ENCODE measurements at regions not wholly inside any gene's neighbourhood (a gene's known extent, or its start where the extent isn't known, plus 50 kb on each side); places are given as distances from the start of the nearest gene placed in this dataset.

DNA sequence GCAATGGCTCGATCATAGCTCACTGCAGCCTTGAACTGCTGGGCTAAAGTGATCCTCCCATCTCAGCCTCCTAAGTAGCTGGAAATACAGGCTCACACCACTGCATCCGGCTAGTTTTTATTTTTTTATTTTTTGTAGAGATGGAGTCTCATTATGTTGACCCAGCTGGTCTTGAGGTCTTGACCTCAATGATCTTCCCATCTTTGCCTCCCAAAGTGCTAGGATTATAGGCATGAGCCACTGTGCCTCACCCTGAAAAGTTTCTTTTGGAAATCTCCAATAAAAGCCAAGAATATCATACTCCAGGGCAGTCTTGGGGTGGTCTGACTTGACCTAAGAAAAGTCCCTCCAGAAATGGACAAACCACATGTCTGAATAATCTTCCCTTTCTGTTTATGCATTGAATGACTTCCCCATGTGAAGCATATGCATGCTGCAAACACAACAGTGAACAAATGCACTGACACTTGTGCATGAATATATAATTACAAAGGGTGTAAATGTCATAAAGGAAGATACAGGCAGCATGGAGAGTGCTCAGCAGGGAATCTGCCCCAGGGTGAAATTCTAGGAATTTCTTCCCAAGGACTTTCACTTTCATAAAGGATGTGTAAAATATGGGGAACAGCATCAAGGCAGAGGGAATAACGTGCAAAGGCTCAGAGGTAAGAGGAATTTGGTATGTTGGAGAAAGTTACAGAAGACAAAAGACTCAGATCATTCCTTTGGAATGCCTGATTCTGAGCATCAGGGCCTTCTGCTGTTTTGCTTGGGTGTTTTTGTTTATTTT is 142.4 kb upstream of the LYZL1 start:
- DNase-seq (ENCODE audit: low spot score in 2 of 2) (no peak), ATAC-seq (replicated peaks; ENCODE audit: extremely low read depth, poor library complexity, severe bottlenecking) (no peak)
- Mint-ChIP-seq H3K9me3 (no peaks in the 10 kb centered on the region), H3K4me3 (no peak overlapping the region), H3K4me1 (no peaks in the 10 kb centered on the region), H3K27me3 (peaks cover 25% of the 10 kb centered on the region), H3K36me3 (ENCODE audit: insufficient read depth) (peaks cover 2% of the 10 kb centered on the region), H3K27ac (ENCODE audit: low read depth) (no peak overlapping the region)

DNA sequence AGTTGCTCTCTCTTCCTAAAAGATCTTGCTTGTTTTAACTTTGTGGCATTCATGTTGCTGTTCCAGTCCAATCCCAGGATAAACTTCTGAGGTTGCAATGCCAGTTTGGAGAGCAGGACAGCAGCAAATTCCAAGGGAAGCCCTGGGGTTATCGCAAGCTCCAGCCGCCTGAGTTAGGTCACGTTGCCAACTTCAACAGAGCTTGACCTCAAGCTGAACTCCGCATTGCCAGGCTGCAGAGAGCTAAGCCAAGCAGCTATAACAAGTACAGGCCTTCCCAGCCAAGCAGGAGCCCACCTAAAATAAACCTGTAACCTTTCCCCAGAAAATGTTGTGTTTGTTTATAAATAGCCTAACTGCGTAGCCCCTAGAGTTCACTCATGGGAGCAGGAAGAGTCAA is 138.9 kb upstream of the LYZL1 start:
- no peaks in the 10 kb centered on the region for H3K4me1 Mint-ChIP-seq
- no peaks in the 10 kb centered on the region for H3K9me3 Mint-ChIP-seq

DNA sequence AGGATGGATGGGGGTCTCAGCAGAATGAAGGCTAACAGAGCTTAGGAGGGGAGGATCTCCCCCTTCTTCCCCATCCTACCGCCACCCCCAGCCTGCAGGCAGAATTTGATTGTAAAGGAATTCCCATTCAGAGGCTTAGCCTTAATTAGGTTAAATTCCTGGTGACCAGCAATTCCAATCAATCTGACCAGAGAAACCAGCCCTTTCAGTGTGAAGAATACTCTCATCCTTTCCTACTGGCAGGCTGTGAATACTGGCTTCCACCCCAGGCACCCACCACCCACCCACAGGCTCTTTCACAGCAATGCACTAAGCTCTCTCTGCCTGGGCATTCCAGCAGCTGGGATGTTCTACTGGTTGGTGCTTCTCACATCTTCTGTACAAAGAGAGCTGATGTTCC is 137.9 kb upstream of the LYZL1 start:
- Mint-ChIP-seq H3K27ac (ENCODE audit: low read depth) (no peak overlapping the region), H3K4me1 (no peaks in the 10 kb centered on the region), H3K27me3 (no peaks in the 10 kb centered on the region), H3K9me3 (no peaks in the 10 kb centered on the region), H3K36me3 (ENCODE audit: insufficient read depth) (peaks cover 2% of the 10 kb centered on the region), H3K4me3 (no peak overlapping the region)
- ATAC-seq (replicated peaks; ENCODE audit: extremely low read depth, poor library complexity, severe bottlenecking) (no peak), DNase-seq (ENCODE audit: low spot score in 2 of 2) (no peak)

More for the DNA sequence above, 138.9 kb upstream of the LYZL1 start:
- ATAC-seq (replicated peaks; ENCODE audit: extremely low read depth, poor library complexity, severe bottlenecking): no peak
- Mint-ChIP-seq H3K4me3 (no peak overlapping the region), H3K27me3 (peaks cover 9% of the 10 kb centered on the region), H3K36me3 (ENCODE audit: insufficient read depth) (peaks cover 2% of the 10 kb centered on the region), H3K27ac (ENCODE audit: low read depth) (no peak overlapping the region)
- no peak for DNase-seq (ENCODE audit: low spot score in 2 of 2)

DNA sequence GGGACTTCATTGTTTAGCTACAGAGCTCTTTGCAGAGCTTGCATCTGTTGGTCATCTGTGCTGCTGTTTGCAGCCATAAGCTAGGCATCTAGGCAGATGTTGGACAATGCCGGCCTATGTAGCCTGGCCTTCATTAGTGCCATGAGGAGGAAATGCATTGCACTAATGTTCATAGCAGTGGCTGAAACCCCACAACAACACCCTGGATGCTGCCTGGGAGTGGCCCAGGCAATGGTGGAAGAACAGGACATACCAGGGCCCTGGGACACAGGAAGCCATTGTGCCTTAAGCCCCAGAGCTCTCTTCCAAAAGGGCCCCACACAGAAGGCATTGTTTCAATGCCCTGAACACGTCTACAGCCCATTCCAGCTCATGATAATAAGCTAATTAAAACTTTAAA is 131.5 kb upstream of the LYZL1 start:
- Mint-ChIP-seq H3K27ac (ENCODE audit: low read depth) (no peak overlapping the region), H3K27me3 (peaks cover 18% of the 10 kb centered on the region), H3K36me3 (ENCODE audit: insufficient read depth) (no peaks in the 10 kb centered on the region), H3K4me1 (no peaks in the 10 kb centered on the region), H3K4me3 (no peak overlapping the region), H3K9me3 (no peaks in the 10 kb centered on the region)
- no peak for ATAC-seq (replicated peaks; ENCODE audit: extremely low read depth, poor library complexity, severe bottlenecking)
- DNase-seq (ENCODE audit: low spot score in 2 of 2): no peak

DNA sequence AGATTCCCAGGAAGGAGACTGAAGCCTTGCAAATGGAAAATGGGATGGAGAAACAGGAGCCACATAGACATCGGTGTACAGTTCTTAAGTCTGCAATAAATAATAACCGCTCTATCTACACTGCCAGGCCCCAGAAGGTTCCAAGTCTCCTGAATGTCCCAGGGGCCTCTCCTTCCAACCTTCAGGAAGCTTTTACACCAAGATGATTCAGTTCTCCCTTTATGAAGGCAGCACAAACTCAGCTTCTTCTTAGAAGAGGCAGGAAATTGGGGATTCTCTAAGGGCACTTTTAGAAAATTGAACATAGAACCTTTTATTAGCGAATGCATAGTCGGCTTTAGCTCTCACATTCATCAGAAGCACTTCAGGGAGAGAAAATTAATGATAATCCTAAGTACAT is 130.8 kb upstream of the LYZL1 start:
- Mint-ChIP-seq H3K27me3 (peaks cover 22% of the 10 kb centered on the region), H3K4me3 (no peak overlapping the region), H3K27ac (ENCODE audit: low read depth) (no peak overlapping the region), H3K4me1 (no peaks in the 10 kb centered on the region), H3K36me3 (ENCODE audit: insufficient read depth) (no peaks in the 10 kb centered on the region), H3K9me3 (no peaks in the 10 kb centered on the region)
- ATAC-seq (replicated peaks; ENCODE audit: extremely low read depth, poor library complexity, severe bottlenecking): no peak
- no peak for DNase-seq (ENCODE audit: low spot score in 2 of 2)

DNA sequence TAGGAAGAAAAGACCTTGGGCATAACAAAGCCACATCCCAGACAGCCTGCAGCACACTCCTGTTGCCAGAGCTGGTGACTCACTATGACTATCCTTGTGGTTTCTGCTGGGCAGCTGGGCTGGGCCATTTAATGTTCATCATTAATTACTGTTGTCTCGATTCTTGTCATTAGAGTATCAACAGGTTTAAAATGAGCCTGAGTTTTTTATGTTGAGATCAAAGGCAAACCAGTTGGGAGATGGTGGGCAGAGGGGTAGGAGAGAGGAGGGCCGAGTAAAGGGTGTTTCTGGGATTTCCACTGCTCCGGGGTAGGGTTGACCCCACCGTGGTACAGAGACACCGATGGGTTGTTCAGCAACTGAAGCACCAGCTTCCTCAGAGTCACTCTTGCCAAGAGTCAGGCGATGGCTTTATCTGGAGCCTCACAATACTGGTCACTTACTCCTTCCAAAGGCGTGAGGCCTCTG is 128.7 kb upstream of the LYZL1 start:
- peaks cover 32% of the 10 kb centered on the region for H3K27me3 Mint-ChIP-seq
- no peak overlapping the region for H3K27ac Mint-ChIP-seq (ENCODE audit: low read depth)
- ATAC-seq (replicated peaks; ENCODE audit: extremely low read depth, poor library complexity, severe bottlenecking) (no peak), DNase-seq (ENCODE audit: low spot score in 2 of 2) (no peak)
- no peak overlapping the region for H3K4me3 Mint-ChIP-seq
- H3K4me1 Mint-ChIP-seq: no peaks in the 10 kb centered on the region
- peaks cover 2% of the 10 kb centered on the region for H3K9me3 Mint-ChIP-seq
- H3K36me3 Mint-ChIP-seq (ENCODE audit: insufficient read depth): no peaks in the 10 kb centered on the region

DNA sequence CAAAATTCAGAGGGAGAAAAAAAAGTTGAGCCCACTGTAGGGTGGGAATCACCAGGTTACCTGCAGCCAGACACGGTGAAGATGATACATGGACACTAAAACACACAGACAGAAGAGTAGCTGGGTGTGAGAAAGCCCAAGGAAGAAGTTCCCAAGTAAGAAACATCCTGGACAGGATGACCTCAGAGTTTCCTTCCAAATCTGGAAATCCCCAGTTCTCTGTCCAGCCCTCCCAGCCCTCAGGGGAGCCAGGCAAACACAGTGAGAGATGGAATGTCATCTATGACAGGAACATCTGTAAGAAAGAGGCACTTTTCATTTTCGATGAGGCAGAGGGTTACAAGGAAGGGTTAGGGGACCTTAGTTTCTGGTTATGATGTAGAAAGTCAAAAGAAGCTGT is 125.1 kb upstream of the LYZL1 start:
- H3K4me3 Mint-ChIP-seq: no peak overlapping the region
- DNase-seq (ENCODE audit: low spot score in 2 of 2): no peak
- H3K27ac Mint-ChIP-seq (ENCODE audit: low read depth): no peak overlapping the region
- H3K4me1 Mint-ChIP-seq: no peaks in the 10 kb centered on the region
- no peak for ATAC-seq (replicated peaks; ENCODE audit: extremely low read depth, poor library complexity, severe bottlenecking)
- no peaks in the 10 kb centered on the region for H3K36me3 Mint-ChIP-seq (ENCODE audit: insufficient read depth)
- peaks cover 32% of the 10 kb centered on the region for H3K27me3 Mint-ChIP-seq
- peaks cover 8% of the 10 kb centered on the region for H3K9me3 Mint-ChIP-seq

DNA sequence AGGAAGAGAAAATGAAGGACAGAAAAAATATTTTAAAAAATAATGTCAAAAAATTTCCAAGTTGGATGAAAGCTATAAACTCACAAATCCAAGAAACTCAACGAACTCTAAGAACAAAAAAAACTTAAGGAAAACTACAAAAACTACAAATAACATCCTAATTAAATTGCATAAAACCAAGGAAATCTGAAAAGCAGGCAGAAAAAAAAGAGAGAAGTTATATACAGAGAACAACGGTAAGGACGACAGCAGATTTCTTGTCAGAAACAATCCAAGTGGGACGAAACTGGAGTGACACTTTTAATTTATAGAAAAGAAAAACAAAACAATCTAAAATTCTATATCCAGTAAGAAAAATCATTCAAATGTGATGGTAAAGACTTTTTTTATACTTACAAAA is 122.2 kb upstream of the LYZL1 start:
- DNase-seq (ENCODE audit: low spot score in 2 of 2): no peak
- no peaks in the 10 kb centered on the region for H3K4me1 Mint-ChIP-seq
- H3K9me3 Mint-ChIP-seq: peaks cover 14% of the 10 kb centered on the region
- H3K4me3 Mint-ChIP-seq: no peak overlapping the region
- no peak for ATAC-seq (replicated peaks; ENCODE audit: extremely low read depth, poor library complexity, severe bottlenecking)
- peaks cover 19% of the 10 kb centered on the region for H3K27me3 Mint-ChIP-seq
- H3K36me3 Mint-ChIP-seq (ENCODE audit: insufficient read depth): no peaks in the 10 kb centered on the region
- no peak overlapping the region for H3K27ac Mint-ChIP-seq (ENCODE audit: low read depth)

DNA sequence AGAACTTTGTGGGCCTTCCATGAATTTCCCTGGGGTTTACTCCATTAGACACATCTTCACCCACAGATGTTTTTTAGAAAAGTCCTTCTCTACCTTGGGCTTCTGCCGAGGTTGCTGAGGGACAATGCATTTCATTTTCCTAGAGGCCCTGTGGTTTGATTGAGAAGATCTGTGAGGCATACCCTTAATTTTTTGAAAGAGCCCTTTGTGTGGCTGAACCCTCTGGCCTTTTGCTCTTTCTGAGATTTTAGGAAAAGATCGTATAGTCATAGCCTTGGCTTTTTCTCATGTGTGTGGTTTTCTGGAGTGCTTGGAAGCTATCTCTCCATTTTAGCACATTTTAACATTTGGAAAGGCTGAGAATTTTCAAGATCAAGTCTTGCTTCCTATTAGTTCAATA is 119.8 kb upstream of the LYZL1 start:
- peaks cover 4% of the 10 kb centered on the region for H3K27me3 Mint-ChIP-seq
- H3K36me3 Mint-ChIP-seq (ENCODE audit: insufficient read depth): no peaks in the 10 kb centered on the region
- peaks cover 19% of the 10 kb centered on the region for H3K9me3 Mint-ChIP-seq
- H3K27ac Mint-ChIP-seq (ENCODE audit: low read depth): no peak overlapping the region
- DNase-seq (ENCODE audit: low spot score in 2 of 2) (no peak), ATAC-seq (replicated peaks; ENCODE audit: extremely low read depth, poor library complexity, severe bottlenecking) (no peak)
- H3K4me3 Mint-ChIP-seq: no peak overlapping the region
- H3K4me1 Mint-ChIP-seq: no peaks in the 10 kb centered on the region

DNA sequence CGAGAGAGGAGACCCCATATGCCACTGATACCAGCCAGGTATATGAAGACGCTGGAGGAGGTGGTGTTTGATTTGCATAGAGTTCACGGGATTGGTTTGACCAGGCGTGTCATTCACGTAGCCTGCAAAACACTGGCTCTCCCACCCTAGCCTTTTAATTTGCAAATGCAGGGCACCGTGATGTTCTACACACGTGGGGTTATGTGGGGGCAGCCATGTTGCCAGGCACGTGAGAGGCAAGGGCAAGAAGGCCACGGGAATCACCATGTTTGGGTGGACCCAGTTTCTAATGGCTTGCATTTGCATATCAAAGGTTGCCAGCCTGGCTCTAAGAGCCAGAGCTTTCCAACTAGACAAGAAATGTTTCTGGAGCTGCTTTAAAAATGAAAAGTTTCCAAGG is 117.2 kb upstream of the LYZL1 start:
- no peak for ATAC-seq (replicated peaks; ENCODE audit: extremely low read depth, poor library complexity, severe bottlenecking)
- DNase-seq (ENCODE audit: low spot score in 2 of 2): no peak
- H3K27me3 Mint-ChIP-seq: peaks cover 9% of the 10 kb centered on the region
- H3K27ac Mint-ChIP-seq (ENCODE audit: low read depth): no peak overlapping the region
- peaks cover 12% of the 10 kb centered on the region for H3K9me3 Mint-ChIP-seq
- no peak overlapping the region for H3K4me3 Mint-ChIP-seq
- no peaks in the 10 kb centered on the region for H3K4me1 Mint-ChIP-seq
- H3K36me3 Mint-ChIP-seq (ENCODE audit: insufficient read depth): no peaks in the 10 kb centered on the region

DNA sequence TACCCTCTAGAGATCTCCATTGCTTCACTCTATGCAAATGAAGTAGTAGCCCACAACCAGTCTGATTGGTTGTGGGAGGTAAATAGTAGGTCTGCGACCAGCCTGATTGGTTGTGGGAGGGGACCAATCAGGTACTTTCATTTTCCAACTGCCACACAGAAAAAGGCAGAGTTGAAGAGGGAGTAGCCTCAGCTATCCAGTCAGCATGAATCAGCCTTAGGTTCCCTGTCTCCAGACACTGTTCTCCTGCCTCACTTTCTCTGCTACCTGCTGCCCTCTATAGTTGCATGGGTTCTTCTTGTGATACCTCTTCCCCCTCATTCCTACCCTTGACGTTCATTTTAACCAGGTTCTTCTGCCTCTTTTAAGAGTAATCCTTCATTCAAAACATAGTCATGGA is 114.5 kb upstream of the LYZL1 start:
- DNase-seq (ENCODE audit: low spot score in 2 of 2) (no peak), ATAC-seq (replicated peaks; ENCODE audit: extremely low read depth, poor library complexity, severe bottlenecking) (no peak)
- no peaks in the 10 kb centered on the region for H3K36me3 Mint-ChIP-seq (ENCODE audit: insufficient read depth)
- peaks cover 12% of the 10 kb centered on the region for H3K9me3 Mint-ChIP-seq
- peaks cover 10% of the 10 kb centered on the region for H3K27me3 Mint-ChIP-seq
- no peak overlapping the region for H3K27ac Mint-ChIP-seq (ENCODE audit: low read depth)
- no peaks in the 10 kb centered on the region for H3K4me1 Mint-ChIP-seq
- H3K4me3 Mint-ChIP-seq: no peak overlapping the region

DNA sequence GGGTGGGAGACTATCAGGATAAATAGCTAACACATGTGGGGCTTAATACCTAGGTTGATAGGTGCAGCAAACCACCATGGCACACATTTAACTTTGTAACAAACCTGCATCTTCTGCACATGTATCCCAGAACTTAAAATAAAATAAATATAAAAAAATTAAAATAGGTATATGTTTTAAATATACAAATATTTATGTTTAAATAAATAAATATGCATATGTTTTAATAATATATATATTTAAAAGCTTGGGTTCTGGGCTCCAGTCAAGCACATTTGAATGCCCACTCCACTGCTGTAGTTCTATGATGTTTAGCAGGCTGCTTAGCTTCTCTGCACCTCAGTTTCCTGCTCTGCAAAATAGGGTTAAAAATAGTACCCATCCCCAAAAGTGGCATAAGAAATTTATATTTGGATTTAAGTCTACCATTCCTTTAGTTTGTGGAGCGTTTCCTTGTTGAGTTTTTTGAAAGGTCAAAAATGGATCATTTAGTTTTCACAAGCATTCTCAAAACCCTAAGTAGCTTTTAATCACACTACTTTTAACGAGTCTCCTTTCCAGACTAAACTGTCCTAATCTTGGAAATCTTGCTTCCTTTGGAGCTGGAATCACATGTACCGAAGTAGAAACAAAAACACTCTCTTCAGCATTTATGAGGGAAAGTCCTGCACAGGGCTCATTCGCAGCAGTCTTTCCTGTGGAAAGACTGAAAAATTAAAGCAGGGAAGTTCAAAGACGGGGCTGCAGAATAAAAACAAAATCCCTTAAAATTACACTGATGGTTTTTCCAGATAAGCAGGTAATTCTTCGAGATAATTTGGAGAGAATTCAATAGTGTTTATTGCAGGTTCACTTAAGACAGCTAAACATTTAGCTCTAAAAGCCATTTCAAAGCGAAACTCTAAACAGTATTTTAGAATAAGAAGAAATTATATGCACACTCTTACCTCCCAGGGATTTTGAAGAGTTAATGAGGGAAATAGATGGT is 111.7 kb upstream of the LYZL1 start:
- DNase-seq (ENCODE audit: low spot score in 2 of 2) (no peak), ATAC-seq (replicated peaks; ENCODE audit: extremely low read depth, poor library complexity, severe bottlenecking) (no peak)
- Mint-ChIP-seq H3K9me3 (peaks cover 3% of the 10 kb centered on the region), H3K4me1 (no peaks in the 10 kb centered on the region), H3K36me3 (ENCODE audit: insufficient read depth) (no peaks in the 10 kb centered on the region), H3K27ac (ENCODE audit: low read depth) (no peak overlapping the region), H3K27me3 (peaks cover 20% of the 10 kb centered on the region), H3K4me3 (no peak overlapping the region)

DNA sequence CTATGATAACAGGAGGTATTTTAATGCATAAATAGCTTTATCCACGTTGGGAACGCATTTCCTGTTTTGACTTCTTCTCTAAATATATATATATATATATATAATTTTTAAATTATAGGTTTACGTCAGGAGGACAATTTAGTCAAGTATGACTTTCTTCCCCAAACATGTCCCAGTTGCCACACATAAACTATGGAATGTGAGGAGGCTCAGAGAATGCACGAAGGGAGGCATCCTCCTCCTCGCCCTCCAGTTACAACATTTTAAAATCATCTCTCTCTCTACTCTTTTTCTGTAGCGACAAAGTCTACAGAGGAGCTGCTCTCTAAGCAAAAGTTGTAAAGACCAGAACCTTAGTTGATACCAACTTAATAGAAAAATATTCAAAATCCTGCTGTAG is 106.9 kb upstream of the LYZL1 start:
- H3K4me1 Mint-ChIP-seq: no peaks in the 10 kb centered on the region
- H3K9me3 Mint-ChIP-seq: no peaks in the 10 kb centered on the region
- ATAC-seq (replicated peaks; ENCODE audit: extremely low read depth, poor library complexity, severe bottlenecking): no peak

More for the DNA sequence above, 106.9 kb upstream of the LYZL1 start:
- no peak for DNase-seq (ENCODE audit: low spot score in 2 of 2)
- no peak overlapping the region for H3K27ac Mint-ChIP-seq (ENCODE audit: low read depth)
- H3K4me3 Mint-ChIP-seq: no peak overlapping the region
- H3K27me3 Mint-ChIP-seq: peaks cover 37% of the 10 kb centered on the region
- H3K36me3 Mint-ChIP-seq (ENCODE audit: insufficient read depth): no peaks in the 10 kb centered on the region
